Esophagus squamous epithelium (tissue), 4 donors: ENCODE measurements at regions not wholly inside any gene's neighbourhood (a gene's known extent, or its start where the extent isn't known, plus 50 kb on each side); places are given as distances from the start of the nearest gene placed in this dataset.

Source experiments
- POLR2A ChIP-seq, 4 donors: fragments of 450-650 bp; IDR thresholded peaks; one replicate each; pipeline ENCODE4 v1.6.1; 2017; ENCODE audit warnings: antibody characterized with exemption in 4 of 4, mild to moderate bottlenecking in 4 of 4, moderate library complexity in 3 of 4
- TF ChIP-seq, protein P1 (sequence below), 6 experiments: fragments of 450-650 bp in 4 of 6; fragments of 200-600 bp in 2 of 6; sonication (generic) in 2 of 6; IDR thresholded peaks; one replicate each; pipeline ENCODE4 v1.5.1; 2016 to 2019; ENCODE audit warnings: antibody characterized with exemption in 6 of 6, mild to moderate bottlenecking in 4 of 6, moderate library complexity in 4 of 6

DNA sequence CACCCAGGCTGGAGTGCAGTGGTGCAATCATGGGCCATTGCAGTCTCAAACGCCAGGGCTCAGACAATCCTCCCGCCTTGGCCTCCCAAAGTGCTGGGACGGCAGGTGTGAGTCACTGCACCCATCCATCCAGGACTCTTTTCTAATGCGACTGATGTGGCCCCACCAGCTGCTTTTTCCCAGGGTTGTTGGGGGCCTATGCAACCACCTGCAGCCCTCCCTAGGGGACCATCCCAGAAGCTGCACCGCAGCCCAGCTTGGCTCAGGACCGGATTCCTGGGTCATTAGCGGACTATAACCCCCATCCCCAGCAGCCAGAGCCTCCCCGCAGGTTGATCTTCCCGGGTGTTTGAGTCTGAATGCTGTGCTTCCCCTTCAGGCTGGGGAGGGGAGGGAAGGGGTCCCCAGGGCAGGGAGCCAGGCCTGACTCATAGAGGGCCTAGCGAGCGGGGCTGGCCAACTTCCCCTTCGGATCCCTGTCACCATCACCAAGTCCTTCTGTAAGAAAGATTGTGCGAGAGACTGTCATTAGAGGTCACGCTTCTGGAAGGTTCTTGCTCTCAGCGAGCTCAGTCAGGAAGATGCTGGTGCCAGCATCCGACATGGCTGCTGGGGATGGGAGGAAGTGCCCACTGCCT is 108.7 kb upstream of the ACTRT2 start:
- TF ChIP-seq, protein P1, sequence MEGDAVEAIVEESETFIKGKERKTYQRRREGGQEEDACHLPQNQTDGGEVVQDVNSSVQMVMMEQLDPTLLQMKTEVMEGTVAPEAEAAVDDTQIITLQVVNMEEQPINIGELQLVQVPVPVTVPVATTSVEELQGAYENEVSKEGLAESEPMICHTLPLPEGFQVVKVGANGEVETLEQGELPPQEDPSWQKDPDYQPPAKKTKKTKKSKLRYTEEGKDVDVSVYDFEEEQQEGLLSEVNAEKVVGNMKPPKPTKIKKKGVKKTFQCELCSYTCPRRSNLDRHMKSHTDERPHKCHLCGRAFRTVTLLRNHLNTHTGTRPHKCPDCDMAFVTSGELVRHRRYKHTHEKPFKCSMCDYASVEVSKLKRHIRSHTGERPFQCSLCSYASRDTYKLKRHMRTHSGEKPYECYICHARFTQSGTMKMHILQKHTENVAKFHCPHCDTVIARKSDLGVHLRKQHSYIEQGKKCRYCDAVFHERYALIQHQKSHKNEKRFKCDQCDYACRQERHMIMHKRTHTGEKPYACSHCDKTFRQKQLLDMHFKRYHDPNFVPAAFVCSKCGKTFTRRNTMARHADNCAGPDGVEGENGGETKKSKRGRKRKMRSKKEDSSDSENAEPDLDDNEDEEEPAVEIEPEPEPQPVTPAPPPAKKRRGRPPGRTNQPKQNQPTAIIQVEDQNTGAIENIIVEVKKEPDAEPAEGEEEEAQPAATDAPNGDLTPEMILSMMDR (IDR thresholded peaks at IDR 0.05) = no peak
- TF ChIP-seq POLR2A (IDR thresholded peaks at IDR 0.05) = no peak
